ENCODE measurements at regions not wholly inside any gene's neighbourhood (a gene's known extent, or its start where the extent isn't known, plus 50 kb on each side); places are given as distances from the start of the nearest gene placed in this dataset.

DNA sequence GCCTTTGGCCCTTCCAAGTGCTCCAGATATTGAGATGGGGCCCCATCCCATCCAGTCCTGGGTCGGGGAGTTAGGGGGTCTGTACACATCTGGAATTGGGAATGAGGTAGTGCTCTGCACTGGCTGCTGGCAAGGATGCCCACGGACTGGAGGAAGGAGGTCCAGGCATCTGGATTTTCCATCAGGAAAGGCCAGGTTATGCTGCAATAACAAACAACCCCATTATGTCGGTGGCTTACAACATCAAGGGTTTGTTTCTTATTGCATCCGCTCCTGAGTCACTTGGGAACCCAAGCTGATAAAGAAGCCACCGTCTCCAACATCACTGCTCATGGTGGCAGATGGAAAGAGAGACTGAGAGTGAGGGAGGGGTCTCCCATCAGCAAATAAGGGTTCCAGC lies 229.9 kb downstream of the TFCP2L1 start:
- FAIRE-seq (no peak), DNase-seq (ENCODE audit: low spot score) (no peak), ATAC-seq (no peak)
- Histone ChIP-seq H3K4me2 (ENCODE audit: low read depth, low read length) (no peak overlapping the region), H3K27me3 (ENCODE audit: control insufficient read depth in 1 of 2, insufficient read depth in 2 of 2, low read length in 2 of 2) (peaks cover 8 to 35% of the 10 kb centered on the region in 2 experiments; a peak in 4 of 5 replicates), H3K79me2 (ENCODE audit: insufficient read depth, low read length) (no peaks in the 10 kb centered on the region), H3K4me3 (replicated peaks in 1 of 3; ENCODE audit: insufficient read depth in 1 of 3, low read depth in 2 of 3, low read length in 3 of 3) (no peak overlapping the region), H3K9me3 (ENCODE audit: low read length) (0 out of 2 replicates have a peak, but pooled peaks cover 4% of the 10 kb centered on the region), H3K27ac (ENCODE audit: extremely low read length, insufficient read depth, low read length) (no peak overlapping the region), H3K36me3 (replicated peaks in 1 of 2; ENCODE audit: control insufficient read depth in 1 of 2, insufficient read depth in 2 of 2, low read length in 2 of 2) (no peaks in the 10 kb centered on the region), H3K4me1 (ENCODE audit: insufficient read depth, low read length) (no peaks in the 10 kb centered on the region), H4K20me1 (ENCODE audit: insufficient read depth, low read length) (peaks cover 3% of the 10 kb centered on the region; the same call in 1 of the 2 replicates), H3K9ac (ENCODE audit: insufficient read depth, low read depth, low read length) (no peak overlapping the region), H2AFZ (ENCODE audit: low read length) (no peak overlapping the region)
- in situ Hi-C loops (cut with HindIII; ENCODE audit: extremely low pct_ligation_motif_present, low pct_unique_long_range_greater_than_20kb): no loop called here
- intact Hi-C loops (cut with micrococcal nuclease; ENCODE audit: unreplicated experiment): no loop called here
- ChIA-PET CTCF (ENCODE audit: low intra/inter-chr PET ratio, low total read pairs) (no interaction called here), POLR2A (no interaction called here)
- TF ChIP-seq ZNF12 (CRISPR knock-in tag; IDR thresholded peaks at IDR 0.05) (peak; percentile 75; the same call in 1 of the 2 replicates), SRY (CRISPR knock-in tag; IDR thresholded peaks at IDR 0.05) (no peak)
- 26% methylated on average over 5 of the region's 5 CpGs for WGBS (ENCODE audit: low lambda C conversion rate)
- BruUV-seq (replicated peaks): no TSS peak

- in situ Hi-C loops (cut with HindIII; ENCODE audit: extremely low pct_ligation_motif_present, low pct_unique_long_range_greater_than_20kb): no loop called here
- TF ChIP-seq ZNF350 (CRISPR knock-in tag; IDR thresholded peaks at IDR 0.05; ENCODE audit: borderline replicate concordance, low read depth) (no peak), POLR2AphosphoS5 (IDR thresholded peaks at IDR 0.05; ENCODE audit: low read depth, low read length) (no peak), KDM3A (CRISPR knock-in tag; IDR thresholded peaks at IDR 0.05; ENCODE audit: low read depth) (no peak), CTCF (CRISPR knock-in tag; IDR thresholded peaks at IDR 0.05) (no peak), REXO4 (CRISPR knock-in tag; IDR thresholded peaks at IDR 0.05; ENCODE audit: borderline replicate concordance) (no peak), KLF11 (CRISPR knock-in tag; IDR thresholded peaks at IDR 0.05) (no peak), MAFK (conservative IDR thresholded peaks at IDR 0.05 in 1 of 2, IDR thresholded peaks at IDR 0.05 in 1 of 2; ENCODE audit: low read length in 2 of 2) (no peak), ZNF24 (IDR thresholded peaks at IDR 0.05) (no peak), ZC3H4 (CRISPR knock-in tag; IDR thresholded peaks at IDR 0.05; ENCODE audit: borderline replicate concordance) (no peak), PAF1 (CRISPR knock-in tag; IDR thresholded peaks at IDR 0.05) (no peak), LBX2 (CRISPR knock-in tag; IDR thresholded peaks at IDR 0.05; ENCODE audit: borderline replicate concordance) (no peak)
- TF ChIP-seq, protein P1, sequence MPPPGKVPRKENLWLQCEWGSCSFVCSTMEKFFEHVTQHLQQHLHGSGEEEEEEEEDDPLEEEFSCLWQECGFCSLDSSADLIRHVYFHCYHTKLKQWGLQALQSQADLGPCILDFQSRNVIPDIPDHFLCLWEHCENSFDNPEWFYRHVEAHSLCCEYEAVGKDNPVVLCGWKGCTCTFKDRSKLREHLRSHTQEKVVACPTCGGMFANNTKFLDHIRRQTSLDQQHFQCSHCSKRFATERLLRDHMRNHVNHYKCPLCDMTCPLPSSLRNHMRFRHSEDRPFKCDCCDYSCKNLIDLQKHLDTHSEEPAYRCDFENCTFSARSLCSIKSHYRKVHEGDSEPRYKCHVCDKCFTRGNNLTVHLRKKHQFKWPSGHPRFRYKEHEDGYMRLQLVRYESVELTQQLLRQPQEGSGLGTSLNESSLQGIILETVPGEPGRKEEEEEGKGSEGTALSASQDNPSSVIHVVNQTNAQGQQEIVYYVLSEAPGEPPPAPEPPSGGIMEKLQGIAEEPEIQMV (CRISPR knock-in tag; IDR thresholded peaks at IDR 0.05; ENCODE audit: low read depth): no peak
- TF ChIP-seq, protein P2, sequence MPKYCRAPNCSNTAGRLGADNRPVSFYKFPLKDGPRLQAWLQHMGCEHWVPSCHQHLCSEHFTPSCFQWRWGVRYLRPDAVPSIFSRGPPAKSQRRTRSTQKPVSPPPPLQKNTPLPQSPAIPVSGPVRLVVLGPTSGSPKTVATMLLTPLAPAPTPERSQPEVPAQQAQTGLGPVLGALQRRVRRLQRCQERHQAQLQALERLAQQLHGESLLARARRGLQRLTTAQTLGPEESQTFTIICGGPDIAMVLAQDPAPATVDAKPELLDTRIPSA (CRISPR knock-in tag; IDR thresholded peaks at IDR 0.05; ENCODE audit: borderline replicate concordance): no peak
- Histone ChIP-seq H4K20me1 (ENCODE audit: insufficient read depth, low read length) (peaks cover 3% of the 10 kb centered on the region; the same call in 1 of the 2 replicates), H3K9me3 (ENCODE audit: low read length) (0 out of 2 replicates have a peak, but pooled peaks cover 4% of the 10 kb centered on the region), H3K27me3 (ENCODE audit: control insufficient read depth in 1 of 2, insufficient read depth in 2 of 2, low read length in 2 of 2) (peaks cover 8 to 39% of the 10 kb centered on the region in 2 experiments; a peak in 4 of 5 replicates), H3K79me2 (ENCODE audit: insufficient read depth, low read length) (no peaks in the 10 kb centered on the region), H3K4me2 (ENCODE audit: low read depth, low read length) (no peak overlapping the region), H3K4me3 (replicated peaks in 1 of 3; ENCODE audit: insufficient read depth in 1 of 3, low read depth in 2 of 3, low read length in 3 of 3) (no peak overlapping the region), H3K27ac (ENCODE audit: extremely low read length, insufficient read depth, low read length) (no peak overlapping the region), H3K36me3 (replicated peaks in 1 of 2; ENCODE audit: control insufficient read depth in 1 of 2, insufficient read depth in 2 of 2, low read length in 2 of 2) (no peaks in the 10 kb centered on the region), H3K9ac (ENCODE audit: insufficient read depth, low read depth, low read length) (no peak overlapping the region), H2AFZ (ENCODE audit: low read length) (no peak overlapping the region), H3K4me1 (ENCODE audit: insufficient read depth, low read length) (no peaks in the 10 kb centered on the region)
- BruUV-seq (replicated peaks): no TSS peak
- FAIRE-seq (no peak), DNase-seq (ENCODE audit: low spot score) (no peak), ATAC-seq (no peak)
- WGBS (ENCODE audit: low lambda C conversion rate): 18% methylated on average over 4 of the region's 4 CpGs
- CTCF ChIA-PET (ENCODE audit: low intra/inter-chr PET ratio, low total read pairs): no interaction called here
- intact Hi-C loops (cut with micrococcal nuclease; ENCODE audit: unreplicated experiment): no loop called here
- POLR2A ChIA-PET: no interaction called here
These were observed 229.5 kb downstream of the TFCP2L1 start for GRCh38 chr2:121055501-121055900.

Measured in HepG2 (cell line).